Heart left ventricle (tissue), 13 donors: ENCODE measurements at regions not wholly inside any gene's neighbourhood (a gene's known extent, or its start where the extent isn't known, plus 50 kb on each side); places are given as distances from the start of the nearest gene placed in this dataset.

Experiments used
- CTCF ChIP-seq, 12 donors: fragments of 200-600 bp; sonication (generic) in 4 of 12; IDR thresholded peaks; one replicate each; pipeline versions ENCODE4 v1.5.0 to v1.8.0; 2018 to 2022; ENCODE audit warnings: antibody characterized with exemption in 12 of 12, mild to moderate bottlenecking in 5 of 12
- POLR2A ChIP-seq, 2 donors: fragments of 450-650 bp; IDR thresholded peaks; one replicate each; pipeline ENCODE4 v1.6.1; 2017; ENCODE audit warnings: antibody characterized with exemption in 2 of 2, mild to moderate bottlenecking in 2 of 2, moderate library complexity in 2 of 2
- donor health status: ischemic (EF 13 %, LVEDD 7.1; RV severe dilation, severe dysfunction).
- donor health status: DM: no; HTN: yes; CAD: no.
- donor health status: DM: no; HTN: no; CAD: no.
- donor health status: ischemic (EF 25% LVEDD 6.9; RV normal size, moderate dysfunction).
- donor health status: ischemic (EF 25% LVEDD 5.7; RV mildly dilated, moderate dysfunction).
- donor health status: ischemic (EF 35%, LVEDD 5.7; RV mildly dilated, moderate dysfunction).
- donor health status: nonischemic (EF 11% LVEDD 7.7; RV severe dilation, severe dysfunction).
- donor health status: DM: yes; HTN: yes; CAD: no.
- donor health status: PGD.
- donor health status: ischemic (EF 29% LVEDD 5.4; RV normal size, mild dysfunction).
- donor health status: nonischemic (EF 23%, LVEDD 6.1; RV moderate dilation, normal function).

GRCh38 chr16:86118467-86119307 is 219.7 kb downstream of the IRF8 start:
- TF ChIP-seq POLR2A (IDR thresholded peaks at IDR 0.05) (no peak), CTCF (IDR thresholded peaks at IDR 0.05) (no peak)
